Endometrial microvascular endothelial cells (primary cell): ENCODE measurements at regions not wholly inside any gene's neighbourhood (a gene's known extent, or its start where the extent isn't known, plus 50 kb on each side); places are given as distances from the start of the nearest gene placed in this dataset.
"Not testable (repeated sequence)": the region's sequence is repeated elsewhere in the genome, so short reads cannot be mapped to it uniquely, and the experiment has no call there.

ENCODE experiments used
- in situ Hi-C: cut with HindIII; loops from 2 replicates; pipeline ENCODE4 v1.10.0; 2017; ENCODE audit warnings: low sequenced_read_pairs, low pct_unique_long_range_greater_than_20kb; ENCODE audit errors: inconsistent ontology term

- in situ Hi-C loops, result no loop called here
Observed at GRCh38 chr6:139473231-139473701, 98.8 kb upstream of the CITED2 start.

- in situ Hi-C loops, result no loop called here
Observed at GRCh38 chr6:139472351-139473015, 98.0 kb upstream of the CITED2 start.

- in situ Hi-C loops, result no loop called here
Observed at GRCh38 chr6:139470997-139471396, 96.5 kb upstream of the CITED2 start.

GRCh38 chr6:139468178-139468819 lies 93.9 kb upstream of the CITED2 start:
- in situ Hi-C loops, result no loop called here

- in situ Hi-C loops, result no loop called here
Observed at GRCh38 chr6:139457476-139457875, 83.0 kb upstream of the CITED2 start.

- in situ Hi-C loops, result no loop called here
Observed at GRCh38 chr6:139452148-139452876, 77.9 kb upstream of the CITED2 start.

GRCh38 chr6:139449611-139450000 lies 75.2 kb upstream of the CITED2 start:
- in situ Hi-C loops, result no loop called here

GRCh38 chr6:139448998-139449610 lies 74.7 kb upstream of the CITED2 start:
- in situ Hi-C loops, result no loop called here

- in situ Hi-C loops, result no loop called here
Observed at GRCh38 chr6:139448051-139448649, 73.7 kb upstream of the CITED2 start.

GRCh38 chr6:139447656-139447975 lies 73.2 kb upstream of the CITED2 start:
- in situ Hi-C loops, result no loop called here

- in situ Hi-C loops, result no loop called here
Observed at GRCh38 chr6:139446768-139447655, 72.6 kb upstream of the CITED2 start.

- in situ Hi-C loops, result no loop called here
Observed at GRCh38 chr6:139446138-139446715, 71.8 kb upstream of the CITED2 start.

- in situ Hi-C loops, result not testable (repeated sequence)
Observed at GRCh38 chr6:139444273-139444787, 69.9 kb upstream of the CITED2 start.

- in situ Hi-C loops, result no loop called here
Observed at GRCh38 chr6:139443231-139444112, 69.0 kb upstream of the CITED2 start.

GRCh38 chr6:139442188-139442671 lies 67.8 kb upstream of the CITED2 start:
- in situ Hi-C loops, result no loop called here

- in situ Hi-C loops, result no loop called here
Observed at GRCh38 chr6:139439349-139439748, 64.9 kb upstream of the CITED2 start.

- in situ Hi-C loops, result no loop called here
Observed at GRCh38 chr6:139438775-139439174, 64.3 kb upstream of the CITED2 start.
